Prostate gland (tissue), 2 donors: ENCODE measurements at regions not wholly inside any gene's neighbourhood (a gene's known extent, or its start where the extent isn't known, plus 50 kb on each side); places are given as distances from the start of the nearest gene placed in this dataset.

Source experiments
- DNase-seq: peaks from one replicate; pipeline ENCODE4 v3.0.0-alpha.2; 2019; ENCODE audit warnings: low spot score
- H3K27ac ChIP-seq, 2 donors: fragments of 200-600 bp; sonication (generic); 2 replicates each; pipeline ENCODE4 v1.5.1; 2017 to 2019
- H3K27me3 ChIP-seq: fragments of 200-600 bp; sonication (generic); replicated peaks from 2 replicates; pipeline ENCODE4 v1.5.1; 2019; ENCODE audit not compliant: insufficient read depth
- H3K36me3 ChIP-seq, 2 donors: fragments of 200-600 bp; sonication (generic); 1 replicate in 1 of 2; 2 replicates in 1 of 2; pipeline versions ENCODE4 v1.5.1 to v1.8.1; 2017 to 2019
- H3K4me1 ChIP-seq: fragments of 200-600 bp; sonication (generic); replicated peaks from 2 replicates; pipeline ENCODE4 v1.5.1; 2019
- H3K4me3 ChIP-seq, 2 donors: fragments of 200-600 bp; sonication (generic); 2 replicates each; pipeline ENCODE4 v1.5.1; 2017 to 2019
- H3K9me3 ChIP-seq: fragments of 200-600 bp; sonication (generic); 2 replicates; pipeline ENCODE4 v1.5.1; 2017
- CTCF ChIP-seq, 4 experiments: fragments of 200-600 bp in 2 of 4; fragments of 450-650 bp in 2 of 4; sonication (generic) in 2 of 4; IDR thresholded peaks; 1 replicate in 3 of 4; 2 replicates in 1 of 4; pipeline ENCODE4 v1.5.1; 2016 to 2019; ENCODE audit warnings: antibody characterized with exemption in 4 of 4, mild to moderate bottlenecking in 2 of 4, moderate library complexity in 2 of 4
- POLR2A ChIP-seq: fragments of 450-650 bp; IDR thresholded peaks from one replicate; pipeline ENCODE4 v1.6.1; 2016; ENCODE audit warnings: antibody characterized with exemption, mild to moderate bottlenecking
- POLR2AphosphoS5 ChIP-seq: sonication (generic); formaldehyde crosslinking; IDR thresholded peaks from one replicate; pipeline ENCODE4 v1.6.1; 2017; ENCODE audit warnings: antibody characterized with exemption
- WGBS: methylation state at CpG from one replicate; pipeline ENCODE4 v1.1.5; 2018; 5-methylcytosine and 5-hydroxymethylcytosine counted together
- intact Hi-C: fragments of 100-400 bp; cut with DNase I; formaldehyde crosslinking; loops from one replicate; pipeline ENCODE4 v1.14.2; 2022

GRCh38 chr13:47415048-47415447 lies 518.2 kb upstream of the HTR2A start:
- TF ChIP-seq POLR2A (no peak), CTCF (IDR thresholded peaks at IDR 0.05) (no peak)
- Histone ChIP-seq H3K27ac (no peak overlapping the region), H3K9me3 (no peaks in the 10 kb centered on the region), H3K27me3 (no peaks in the 10 kb centered on the region), H3K4me1 (no peaks in the 10 kb centered on the region), H3K36me3 (no peaks in the 10 kb centered on the region), H3K4me3 (no peak overlapping the region)
- WGBS, result 84% methylated on average over 4 of the region's 4 CpGs
- DNase-seq, result no peak
- intact Hi-C loops, result no loop called here

- no peak overlapping the region for H3K4me3 ChIP-seq
- 19% methylated on average over 1 of the region's 1 CpG for WGBS
- intact Hi-C loops, result no loop called here
- no peaks in the 10 kb centered on the region for H3K4me1 ChIP-seq
- no peaks in the 10 kb centered on the region for H3K9me3 ChIP-seq
- no peaks in the 10 kb centered on the region for H3K27me3 ChIP-seq
- H3K27ac ChIP-seq, result no peak overlapping the region
- DNase-seq, result no peak
- no peak for TF ChIP-seq POLR2AphosphoS5
- no peaks in the 10 kb centered on the region for H3K36me3 ChIP-seq
Observed at GRCh38 chr13:47413526-47413925, 516.7 kb upstream of the HTR2A start.

DNA sequence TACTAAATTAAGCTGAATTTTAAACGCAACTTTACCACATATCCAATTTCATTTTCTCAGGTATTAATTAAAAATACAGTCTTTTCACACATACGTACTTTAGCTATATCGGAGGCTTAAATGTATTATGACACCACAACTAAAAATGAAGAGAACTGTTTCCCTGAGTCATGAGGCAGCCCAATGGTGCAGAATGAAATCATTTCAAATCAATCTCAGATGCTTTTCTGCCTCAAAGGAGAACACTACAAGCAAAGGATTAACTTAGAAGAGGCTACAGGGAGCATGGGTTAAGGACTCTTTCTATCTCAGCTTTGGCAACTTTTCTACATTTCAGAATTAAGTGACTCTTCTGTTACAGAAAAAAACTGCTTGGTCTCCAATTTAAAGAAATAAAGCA lies 516.3 kb upstream of the HTR2A start:
- Histone ChIP-seq H3K4me3 (no peak overlapping the region), H3K36me3 (no peaks in the 10 kb centered on the region), H3K9me3 (no peaks in the 10 kb centered on the region), H3K27ac (no peak overlapping the region), H3K4me1 (no peaks in the 10 kb centered on the region), H3K27me3 (no peaks in the 10 kb centered on the region)
- intact Hi-C loops, result no loop called here
- 78% methylated on average over 3 of the region's 3 CpGs for WGBS
- no peak for DNase-seq
- no peak for TF ChIP-seq POLR2A
- TF ChIP-seq POLR2AphosphoS5, result no peak
- TF ChIP-seq CTCF (IDR thresholded peaks at IDR 0.05), result no peak

DNA sequence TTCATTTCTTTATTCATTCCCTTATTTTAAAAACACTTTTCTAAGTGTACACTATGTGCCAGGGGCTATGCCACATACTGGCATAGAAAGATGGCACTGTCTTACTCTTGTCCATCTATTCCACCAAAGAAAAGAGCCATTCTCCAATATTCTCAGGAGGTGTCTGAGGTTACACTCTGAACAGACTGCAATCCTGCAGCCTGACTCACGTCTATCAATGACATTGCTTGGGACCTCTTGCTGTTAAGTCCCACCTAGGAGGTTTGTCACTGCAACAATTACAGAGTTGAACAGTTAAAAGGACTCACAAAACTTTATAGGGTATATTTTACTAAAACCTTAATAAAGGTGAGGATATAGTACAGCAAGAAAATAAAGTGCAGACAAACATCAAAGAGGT lies 512.9 kb upstream of the HTR2A start:
- no peaks in the 10 kb centered on the region for H3K9me3 ChIP-seq
- WGBS, result 44% methylated on average over 1 of the region's 1 CpG
- no peaks in the 10 kb centered on the region for H3K4me1 ChIP-seq
- intact Hi-C loops, result no loop called here
- no peak for DNase-seq
- H3K4me3 ChIP-seq, result no peak overlapping the region
- H3K36me3 ChIP-seq, result no peaks in the 10 kb centered on the region
- no peak for TF ChIP-seq CTCF (IDR thresholded peaks at IDR 0.05)
- H3K27ac ChIP-seq, result no peak overlapping the region
- no peaks in the 10 kb centered on the region for H3K27me3 ChIP-seq

DNA sequence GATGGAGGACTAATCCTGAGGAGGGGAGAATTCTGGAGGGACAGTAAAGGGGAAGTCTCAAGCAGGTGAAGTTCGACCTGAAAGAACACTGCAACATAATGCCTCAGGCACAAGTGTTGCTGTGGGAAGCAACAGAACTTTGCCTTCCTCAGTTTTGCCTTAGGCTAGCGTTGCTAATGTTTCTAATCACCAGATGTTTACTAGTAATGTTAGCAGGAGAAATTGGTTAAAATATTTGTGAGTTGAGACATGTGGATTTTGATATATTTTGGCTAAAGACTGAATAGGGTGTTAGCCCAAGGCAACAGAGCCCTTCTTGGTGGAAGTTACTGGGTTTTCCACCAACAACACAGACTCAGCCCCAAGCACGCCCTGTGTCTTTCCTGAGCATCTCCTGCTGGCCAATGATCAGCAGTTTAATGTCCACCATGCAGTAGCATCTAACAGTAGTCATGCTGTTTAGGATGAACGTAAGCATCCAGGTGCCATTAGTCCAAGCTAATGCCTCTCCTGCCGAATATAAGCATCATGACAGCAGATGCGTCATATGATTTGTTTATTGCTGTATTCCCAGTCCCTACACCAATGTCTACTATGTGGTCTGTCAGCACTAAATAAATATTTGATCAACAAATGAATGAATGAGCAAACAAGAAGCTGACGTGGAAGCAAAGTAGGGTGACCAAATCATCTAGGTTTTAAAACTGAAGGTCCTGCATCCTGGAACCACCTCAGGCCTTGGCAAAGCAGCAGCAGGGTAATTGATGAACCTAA lies 511.9 kb upstream of the HTR2A start:
- Histone ChIP-seq H3K27me3 (no peaks in the 10 kb centered on the region), H3K36me3 (no peaks in the 10 kb centered on the region), H3K9me3 (no peaks in the 10 kb centered on the region), H3K4me3 (no peak overlapping the region), H3K4me1 (no peaks in the 10 kb centered on the region), H3K27ac (no peak overlapping the region)
- intact Hi-C loops, result no loop called here
- WGBS, result 64% methylated on average over 7 of the region's 7 CpGs
- TF ChIP-seq POLR2A (no peak), POLR2AphosphoS5 (no peak), CTCF (IDR thresholded peaks at IDR 0.05) (no peak)
- DNase-seq, result no peak
